T-helper 1 cell treated with Interleukin-12 subunit alpha and Interleukin-12 subunit beta and Interleukin-4 antibody, amounts not matched to agents 30 ng/mL and 1 ng/mL, for 36 hours (primary cell): ENCODE measurements at regions not wholly inside any gene's neighbourhood (a gene's known extent, or its start where the extent isn't known, plus 50 kb on each side); places are given as distances from the start of the nearest gene placed in this dataset.

Source experiments
- intact Hi-C: fragments of 100-400 bp; cut with micrococcal nuclease; formaldehyde crosslinking; loops from one replicate; pipeline ENCODE4 v1.15.1; 2024

DNA sequence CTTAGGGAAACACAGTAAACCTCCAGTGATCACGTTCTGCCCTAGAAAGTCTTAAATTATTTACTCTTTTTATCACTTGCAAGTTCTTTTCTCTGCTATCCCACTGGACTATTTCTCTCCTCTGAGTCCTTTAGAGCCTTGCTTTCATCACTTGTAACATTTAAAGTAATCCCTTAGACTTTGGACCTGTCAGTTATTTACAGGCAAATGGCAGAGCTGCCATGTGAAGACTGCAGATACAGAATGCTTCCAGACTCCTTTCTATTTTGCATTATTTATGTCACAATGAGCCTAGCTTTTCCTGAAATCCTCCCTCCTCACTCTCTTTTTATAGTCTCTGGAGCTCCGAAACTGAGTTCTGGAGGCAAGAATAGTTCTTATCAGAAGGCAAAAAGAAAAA lies 325.6 kb upstream of the TRIB2 start:
- intact Hi-C loops: no loop called here

DNA sequence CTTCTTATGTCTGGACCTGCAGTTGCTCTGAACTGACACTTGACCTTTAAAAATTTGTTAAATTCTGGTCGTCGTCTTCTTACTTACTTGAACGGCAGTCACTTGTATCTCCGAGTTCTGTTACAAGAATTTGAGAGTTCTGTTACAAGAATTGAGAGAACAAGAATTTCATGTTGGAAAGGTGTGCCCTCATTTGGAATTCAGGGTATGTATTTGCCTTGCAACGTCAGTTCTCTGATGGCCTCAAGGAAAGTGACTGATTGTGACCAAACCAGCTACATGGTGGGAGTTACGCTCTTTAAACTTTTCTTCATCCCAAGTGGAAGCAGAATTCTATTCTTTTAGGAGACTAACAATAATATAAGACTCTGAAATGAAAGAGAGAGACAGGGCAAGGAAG lies 320.0 kb upstream of the TRIB2 start:
- intact Hi-C loops: no loop called here

DNA sequence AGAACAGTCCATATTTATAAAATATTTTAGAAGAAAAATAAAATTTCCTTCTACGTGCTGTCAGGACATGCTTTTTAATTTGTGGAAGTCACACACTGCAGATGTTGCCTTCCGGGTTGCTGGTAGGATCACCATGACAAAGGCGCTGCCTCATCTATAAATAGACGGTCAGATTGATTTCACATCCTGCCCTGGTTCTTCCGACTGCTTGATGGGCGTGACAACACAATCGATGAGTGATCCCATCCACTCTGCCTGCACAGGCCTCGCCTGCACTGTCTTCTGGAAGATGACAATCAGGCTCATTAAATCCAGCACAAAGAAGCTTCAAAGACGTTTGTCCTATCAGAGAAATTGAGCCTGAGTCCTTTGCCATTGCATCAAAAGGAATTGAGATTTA lies 318.9 kb upstream of the TRIB2 start:
- intact Hi-C loops: no loop called here

DNA sequence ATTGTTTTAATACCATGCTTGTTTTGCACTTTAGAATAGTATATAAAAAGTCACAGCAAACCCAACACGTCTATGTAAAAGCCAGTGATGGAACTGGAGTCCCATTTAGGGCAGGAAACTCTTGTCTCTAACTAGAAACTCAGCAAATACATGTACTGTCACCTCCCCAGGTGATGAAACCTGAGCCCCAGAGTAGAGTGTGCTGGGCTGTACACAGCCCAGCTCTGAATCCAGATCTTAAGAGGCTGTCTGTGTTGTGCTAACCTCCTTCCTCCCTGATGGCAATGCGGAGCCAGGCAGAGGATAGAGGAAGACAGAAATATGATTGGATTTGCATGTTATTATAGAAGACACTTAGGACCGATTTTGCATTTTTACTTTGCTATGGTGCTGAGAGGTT lies 317.5 kb upstream of the TRIB2 start:
- intact Hi-C loops: no loop called here

DNA sequence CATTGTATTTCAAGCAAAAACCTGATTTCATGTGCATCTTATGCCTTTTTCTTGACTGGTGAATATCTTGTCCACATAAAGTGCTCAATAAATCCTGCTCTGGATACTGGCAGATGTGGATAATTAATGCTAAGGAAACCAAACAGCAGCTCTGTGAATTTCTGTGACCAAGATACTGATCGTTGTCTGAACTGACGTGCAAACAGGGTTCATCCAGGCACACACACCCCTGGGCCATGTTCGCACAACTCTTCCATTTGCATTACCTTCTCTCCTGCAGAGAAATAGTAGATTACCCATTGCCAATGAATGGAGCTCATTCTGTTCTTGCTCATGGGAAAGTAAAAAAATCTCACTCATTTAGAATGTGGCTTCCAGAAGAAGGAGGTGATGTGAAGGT lies 316.2 kb upstream of the TRIB2 start:
- intact Hi-C loops: no loop called here

DNA sequence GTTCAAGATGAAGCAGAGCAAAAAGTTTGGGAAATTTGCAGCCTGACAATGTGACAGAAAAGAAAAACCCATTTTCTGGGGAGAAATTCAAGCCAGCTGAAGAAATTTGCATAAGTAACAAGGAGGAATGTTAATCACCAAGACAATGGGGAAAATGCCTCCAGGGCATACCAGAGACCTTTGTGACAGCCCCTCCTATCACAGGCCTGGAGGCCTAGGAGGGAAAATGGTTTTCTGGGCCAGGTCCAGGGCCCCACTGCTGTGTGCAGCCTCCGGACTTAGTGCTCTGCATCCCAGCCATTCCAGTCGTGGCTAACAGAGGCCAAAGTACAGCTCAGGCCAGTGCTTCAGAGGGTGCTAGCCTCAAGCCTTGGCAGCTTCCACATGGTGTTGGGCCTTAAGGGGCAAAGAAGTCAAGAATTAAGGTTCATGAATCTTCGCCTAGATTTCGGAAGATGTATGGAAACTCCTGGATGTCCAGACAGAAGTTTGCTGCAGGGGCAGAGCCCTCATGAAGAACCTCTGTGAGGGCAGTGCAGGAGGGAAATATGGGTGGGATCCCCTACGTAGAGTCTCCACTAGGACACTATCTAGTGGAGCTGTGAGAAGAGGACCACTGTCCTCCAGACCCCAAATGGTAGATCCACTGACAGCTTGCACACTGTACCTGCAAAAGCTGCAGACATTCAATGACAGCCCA lies 314.1 kb upstream of the TRIB2 start:
- intact Hi-C loops: no loop called here

DNA sequence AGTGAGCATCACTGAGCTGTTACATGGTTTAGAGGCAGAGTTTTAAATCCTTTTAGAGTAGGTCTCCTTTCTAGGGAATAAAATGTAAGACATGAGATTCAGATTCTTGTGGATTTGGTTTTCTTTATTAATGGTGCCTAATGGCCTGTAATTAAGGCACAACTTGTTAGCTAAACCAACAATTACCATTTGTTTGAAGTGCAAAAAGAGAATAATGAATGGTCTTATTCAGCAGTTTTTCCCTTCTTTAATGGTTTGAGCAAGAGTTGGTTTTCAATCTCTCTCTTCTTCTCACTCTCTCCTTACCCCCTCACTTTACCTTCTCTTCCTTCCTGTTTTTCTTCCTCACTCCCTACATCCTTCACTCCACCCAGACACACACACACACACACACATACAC lies 312.2 kb upstream of the TRIB2 start:
- intact Hi-C loops: no loop called here

DNA sequence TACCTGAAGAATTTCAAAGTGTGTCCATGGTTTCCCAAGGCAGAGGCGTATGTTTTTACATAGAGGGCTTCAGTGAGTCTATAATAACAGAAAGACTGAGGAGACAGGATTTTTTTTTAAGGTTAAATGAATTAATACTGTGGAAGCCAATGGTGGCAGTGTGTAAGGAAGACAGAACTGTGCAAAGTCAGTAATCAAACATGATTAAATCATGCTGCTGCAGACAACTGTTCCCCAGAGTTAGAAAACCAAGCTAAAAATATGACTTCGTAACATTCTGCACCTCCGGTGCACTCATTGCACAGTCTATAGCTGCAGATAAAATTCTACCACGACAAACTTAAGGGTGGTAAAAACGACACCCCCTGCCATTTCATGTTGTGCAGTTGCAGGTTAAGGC lies 309.6 kb upstream of the TRIB2 start:
- intact Hi-C loops: no loop called here

DNA sequence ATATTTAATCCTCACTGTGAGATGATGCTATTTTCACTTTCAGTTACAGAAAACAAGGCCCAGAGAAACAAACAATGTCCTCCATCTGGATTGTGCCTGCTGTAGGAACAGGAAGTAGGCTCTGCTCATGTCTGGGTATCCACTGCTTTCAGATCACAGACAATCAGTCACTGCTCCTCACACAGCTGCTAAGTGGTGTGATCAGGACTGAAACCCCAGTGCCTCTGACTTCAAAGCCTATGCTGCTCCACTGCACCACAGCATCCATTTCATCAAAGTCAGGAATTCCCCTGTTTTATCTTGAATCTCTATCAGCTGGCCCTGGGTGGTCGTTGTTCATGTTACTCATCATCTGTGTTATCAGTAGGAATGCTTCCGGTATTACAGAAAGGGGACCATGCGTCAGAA lies 303.8 kb upstream of the TRIB2 start:
- intact Hi-C loops: loop anchor here (1.0 to 10.0 kb wide), 7 partner anchors 43 to 668 kb away; partner anchors contain the start of gene LPIN1

DNA sequence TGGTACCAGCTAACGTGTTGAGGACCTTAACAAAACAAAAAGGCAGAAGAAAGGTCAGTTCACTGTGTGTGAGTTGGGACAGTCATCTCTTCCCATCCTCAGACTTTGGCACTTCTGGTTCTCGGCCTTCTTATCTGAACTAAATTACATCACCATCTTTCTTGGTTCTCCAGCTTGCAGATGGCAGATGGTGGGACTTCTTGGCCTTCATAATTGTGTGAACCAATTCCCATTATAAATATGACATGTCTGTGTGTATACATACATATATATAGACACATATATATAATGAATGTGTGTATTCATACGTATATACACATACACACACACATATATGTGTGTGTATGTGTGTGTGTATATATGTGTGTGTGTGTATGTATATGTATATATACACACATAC lies 301.2 kb upstream of the TRIB2 start:
- intact Hi-C loops: loop anchor here (5.0 to 10.0 kb wide), 2 partner anchors 192 to 671 kb away; partner anchors contain the start of gene LPIN1

DNA sequence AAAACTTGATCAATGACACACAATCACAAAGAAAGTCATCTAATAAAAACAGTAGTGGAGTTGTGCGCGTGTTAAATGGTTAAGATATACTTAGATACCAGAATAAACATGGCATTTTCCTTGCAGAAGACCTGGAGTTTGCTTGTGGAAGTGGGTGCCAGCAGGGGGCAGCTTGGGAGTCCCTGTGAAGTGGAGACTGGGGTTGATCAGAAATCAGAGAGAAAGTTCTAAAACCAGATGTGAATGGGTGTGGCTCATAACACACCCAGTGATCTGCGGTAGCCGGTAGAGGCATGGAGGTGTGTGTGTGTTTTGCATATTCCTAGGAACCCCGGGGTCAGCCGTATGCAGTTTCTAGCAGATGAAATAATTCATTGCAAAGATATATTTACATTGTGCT lies 300.1 kb upstream of the TRIB2 start:
- intact Hi-C loops: loop anchor here (1.0 to 10.0 kb wide), 8 partner anchors 14 to 672 kb away; partner anchors contain the start of genes LPIN1 and TRIB2

DNA sequence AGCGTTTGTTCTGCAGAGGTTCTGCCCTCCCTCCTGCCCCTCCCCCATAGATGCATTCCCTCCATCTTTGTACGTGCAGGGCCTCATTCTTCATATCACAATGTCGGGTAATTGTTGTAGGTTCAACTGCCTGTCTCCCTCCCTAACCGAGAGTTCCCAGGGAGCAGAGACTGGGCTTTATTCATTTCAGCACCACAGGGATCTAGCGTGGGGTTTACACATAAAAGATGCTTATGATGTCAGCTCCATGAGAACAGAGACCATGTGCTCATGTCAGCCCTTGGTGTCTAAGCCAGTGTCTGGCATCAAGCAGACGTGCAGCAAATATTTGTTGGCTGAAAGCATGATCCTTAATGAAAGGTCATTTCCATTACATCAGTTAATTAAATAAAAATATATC lies 298.9 kb upstream of the TRIB2 start:
- intact Hi-C loops: loop anchor here (5.0 to 10.0 kb wide), 2 partner anchors 190 to 673 kb away; partner anchors contain the start of gene LPIN1

DNA sequence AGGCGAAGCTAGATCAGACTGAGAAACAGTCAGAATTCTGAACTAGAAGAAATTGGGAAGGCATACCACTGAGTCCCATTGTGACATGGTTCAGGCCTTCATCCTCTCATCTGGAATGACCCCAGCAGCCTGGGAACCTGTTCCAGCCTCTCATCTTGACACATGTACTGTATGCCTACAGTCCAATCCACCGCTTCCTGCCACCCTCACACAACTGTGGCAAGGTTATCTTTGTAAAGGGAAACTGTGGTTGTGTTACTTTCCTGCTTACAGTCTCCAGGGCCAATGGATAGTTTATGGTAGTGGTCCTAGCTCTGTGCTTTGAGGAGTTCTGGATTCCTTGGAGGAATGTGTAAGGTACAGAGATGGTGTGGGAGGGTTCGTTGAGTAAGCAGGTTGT lies 296.9 kb upstream of the TRIB2 start:
- intact Hi-C loops: loop anchor here (5.0 to 10.0 kb wide), 2 partner anchors 187 to 675 kb away; partner anchors contain the start of gene LPIN1

DNA sequence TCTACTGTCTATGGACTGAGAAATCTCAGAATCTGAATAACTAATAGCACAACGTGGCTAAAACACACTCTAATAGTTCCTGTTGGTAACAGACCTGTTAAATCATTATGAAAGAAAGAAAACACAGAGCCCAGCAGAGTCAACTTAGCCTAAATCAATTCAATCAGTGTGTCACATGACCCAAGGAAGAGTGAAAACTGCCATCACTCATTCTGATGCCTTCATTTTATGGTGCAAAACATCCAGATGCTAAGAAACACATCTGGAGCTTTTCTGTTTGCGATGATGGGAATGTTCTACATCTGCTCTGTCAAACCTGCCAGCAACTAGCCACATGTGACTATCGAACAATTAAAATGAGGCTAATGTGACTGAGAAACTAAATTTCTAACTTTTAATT lies 295.7 kb upstream of the TRIB2 start:
- intact Hi-C loops: no loop called here

DNA sequence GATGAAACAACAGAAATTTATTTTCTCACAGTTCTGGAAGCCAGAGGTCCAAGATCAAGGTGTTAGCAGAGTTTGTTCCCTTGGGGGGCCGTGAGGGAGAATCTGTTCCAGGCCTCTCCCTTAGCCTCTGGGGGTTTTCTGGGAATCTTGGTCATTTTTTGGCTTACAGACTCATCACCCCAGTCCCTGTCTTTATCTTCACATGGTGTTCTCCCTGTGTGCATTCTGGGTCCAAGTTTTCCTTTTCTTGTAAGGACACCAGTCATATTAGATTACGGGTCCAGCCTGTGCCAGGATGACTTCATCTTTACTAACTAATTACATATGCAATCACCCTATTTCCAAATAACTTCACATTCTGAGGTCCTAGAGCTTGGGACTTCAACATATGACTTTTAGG lies 292.5 kb upstream of the TRIB2 start:
- intact Hi-C loops: no loop called here

DNA sequence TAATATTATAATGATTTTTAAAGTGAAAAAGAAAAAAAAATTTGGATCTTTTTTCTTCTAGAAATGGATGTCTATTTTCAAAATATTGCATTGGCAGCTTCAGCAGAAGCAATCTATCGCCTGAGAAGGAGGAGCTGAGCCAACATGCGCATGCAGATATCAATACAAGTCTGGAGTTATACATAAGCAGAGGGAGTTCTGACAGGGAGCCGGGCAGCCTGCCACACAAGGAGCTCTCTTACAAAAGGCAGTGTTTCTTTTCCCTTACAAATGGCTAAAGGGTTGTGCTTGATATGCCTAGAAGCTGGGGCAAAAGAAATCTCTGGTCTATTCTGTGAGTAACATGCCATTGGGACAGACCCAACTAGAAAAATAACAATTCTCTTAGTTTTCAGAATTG lies 291.9 kb upstream of the TRIB2 start:
- intact Hi-C loops: no loop called here

DNA sequence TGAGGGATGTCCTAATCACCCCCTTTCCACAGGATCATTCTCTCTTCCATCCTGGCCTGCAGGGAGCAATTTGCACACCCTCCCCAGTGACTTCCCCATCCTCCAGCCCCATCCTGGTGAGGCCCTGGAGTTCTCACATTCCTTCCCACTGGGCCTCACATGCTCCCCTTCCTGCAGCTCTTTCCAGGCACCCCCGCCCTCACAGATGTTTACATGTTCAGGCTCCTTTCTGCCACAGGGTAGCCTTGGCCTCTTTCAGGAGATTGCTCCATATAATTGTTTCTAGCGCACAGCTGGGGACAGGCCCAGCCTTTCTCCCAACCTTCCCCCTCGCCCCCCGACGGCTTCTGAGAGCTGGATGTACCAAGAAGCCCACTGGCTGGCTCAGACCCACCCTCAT lies 288.4 kb upstream of the TRIB2 start:
- intact Hi-C loops: no loop called here

DNA sequence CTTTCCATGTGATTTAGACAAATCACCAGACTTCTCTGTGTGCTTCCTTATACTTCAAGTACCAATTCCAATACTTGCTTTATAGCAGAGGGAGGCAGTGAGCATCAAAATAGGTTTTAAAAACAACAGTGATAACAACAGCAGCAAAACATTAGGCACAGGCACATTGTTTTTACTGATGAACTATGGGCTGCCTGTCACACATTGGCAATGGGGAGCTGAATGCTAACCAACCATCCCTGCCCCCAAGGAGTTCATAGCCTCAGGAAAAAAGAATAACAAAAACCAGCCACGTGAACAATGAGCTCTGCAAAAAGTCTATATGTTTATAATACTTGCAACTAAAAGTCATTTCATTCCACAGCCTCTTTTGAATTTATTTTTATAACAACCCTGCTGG lies 287.9 kb upstream of the TRIB2 start:
- intact Hi-C loops: no loop called here

DNA sequence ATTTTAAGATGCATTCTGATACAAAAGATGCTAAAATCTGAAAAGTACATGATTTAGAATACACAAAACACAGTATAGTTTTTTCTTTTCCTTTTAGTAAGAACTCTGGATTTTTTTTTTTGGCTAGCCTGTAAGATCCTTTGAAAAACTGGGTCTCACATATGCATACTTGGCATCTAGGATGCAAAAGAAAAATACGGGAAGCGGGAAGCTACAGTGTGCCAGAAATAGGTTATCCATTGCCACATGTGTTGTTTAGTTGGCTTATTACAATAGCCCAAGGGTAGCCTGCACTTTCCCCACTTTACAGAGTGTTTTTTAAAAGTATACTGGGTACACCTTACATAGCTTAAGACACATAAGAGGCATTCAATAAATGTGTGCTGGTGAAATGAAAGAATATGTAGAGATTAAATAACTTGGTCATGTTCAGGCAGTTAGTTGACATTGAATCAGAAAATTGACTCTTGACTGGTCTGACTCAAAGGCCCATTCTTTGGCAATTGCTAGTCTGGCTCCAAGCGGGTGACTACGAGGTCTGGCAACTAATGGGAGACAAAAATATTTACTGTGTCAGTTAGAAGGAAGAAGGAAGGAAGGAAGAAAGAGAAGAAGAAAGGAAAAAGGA lies 286.8 kb upstream of the TRIB2 start:
- intact Hi-C loops: loop anchor here (1.0 to 5.0 kb wide), 5 partner anchors 14 to 502 kb away; partner anchors contain the start of gene TRIB2

DNA sequence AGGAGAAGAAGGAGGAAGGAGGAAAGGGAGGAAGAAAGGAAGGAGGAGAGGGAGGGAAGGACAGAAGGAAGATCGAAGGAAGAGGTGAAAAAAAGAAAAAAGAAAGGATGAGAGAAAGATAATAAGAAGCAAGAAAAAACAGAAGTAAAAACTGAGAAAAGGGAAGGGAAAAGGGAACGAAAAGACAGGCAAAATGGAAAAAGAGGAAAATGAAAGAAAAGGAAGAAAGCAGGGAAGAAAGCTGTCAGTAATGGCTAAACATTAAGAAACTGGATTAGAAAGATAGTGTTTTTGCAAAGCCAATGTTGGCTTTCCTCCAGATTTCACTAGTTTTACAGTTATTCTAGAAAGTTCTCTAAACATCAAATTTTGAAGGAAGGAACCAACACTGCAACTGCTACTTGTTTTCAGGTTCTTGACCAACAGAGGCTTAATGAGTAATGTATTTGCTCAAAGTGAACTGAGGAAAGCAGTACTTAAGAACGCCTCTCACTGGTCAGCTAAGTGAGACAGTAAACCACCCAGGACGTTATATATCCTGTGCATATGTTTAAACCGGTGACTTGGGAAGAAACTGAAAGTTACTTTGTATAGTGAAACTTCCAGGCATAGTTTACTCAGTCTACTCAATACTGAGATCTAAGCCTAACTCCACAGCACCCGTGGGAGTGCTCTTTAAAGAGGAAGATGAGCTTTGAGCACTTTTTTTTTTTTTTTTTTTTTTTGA lies 286.2 kb upstream of the TRIB2 start:
- intact Hi-C loops: loop anchor here (1.0 to 5.0 kb wide), 6 partner anchors 14 to 502 kb away; partner anchors contain the start of gene TRIB2

DNA sequence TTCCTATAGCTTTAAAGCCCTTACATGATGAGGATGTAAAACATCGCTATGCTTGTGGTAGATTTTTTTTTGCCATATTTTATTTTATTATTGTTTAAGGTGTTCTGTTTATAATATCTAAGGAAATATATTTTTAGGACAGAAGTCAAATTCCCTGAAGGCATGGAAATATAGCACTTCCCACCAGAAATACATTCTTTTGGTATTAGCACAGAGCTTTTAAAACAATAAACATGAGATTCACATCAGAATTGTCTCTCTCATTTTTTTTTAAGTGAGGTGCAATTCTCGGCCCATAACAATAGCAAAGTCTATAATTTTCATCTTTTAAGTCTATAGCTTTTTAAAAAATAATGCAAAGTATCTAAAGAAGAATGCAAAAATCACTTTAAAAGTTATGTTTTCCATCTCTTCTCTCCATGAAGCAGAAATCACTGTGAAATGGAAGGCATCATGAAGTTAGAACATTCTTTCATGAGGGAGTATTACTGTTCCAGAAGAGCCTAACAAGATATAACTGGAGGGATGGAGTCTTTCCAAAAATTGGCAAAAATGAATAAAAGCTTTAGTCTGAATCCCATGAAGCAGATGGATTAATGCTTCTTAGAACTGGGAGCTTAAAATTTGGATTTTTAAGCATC lies 283.6 kb upstream of the TRIB2 start:
- intact Hi-C loops: loop anchor here (5.0 kb wide), 3 partner anchors 141 to 499 kb away; partner anchors contain the start of gene TRIB2
